ENCODE measurements at regions not wholly inside any gene's neighbourhood (a gene's known extent, or its start where the extent isn't known, plus 50 kb on each side); places are given as distances from the start of the nearest gene placed in this dataset.

DNA sequence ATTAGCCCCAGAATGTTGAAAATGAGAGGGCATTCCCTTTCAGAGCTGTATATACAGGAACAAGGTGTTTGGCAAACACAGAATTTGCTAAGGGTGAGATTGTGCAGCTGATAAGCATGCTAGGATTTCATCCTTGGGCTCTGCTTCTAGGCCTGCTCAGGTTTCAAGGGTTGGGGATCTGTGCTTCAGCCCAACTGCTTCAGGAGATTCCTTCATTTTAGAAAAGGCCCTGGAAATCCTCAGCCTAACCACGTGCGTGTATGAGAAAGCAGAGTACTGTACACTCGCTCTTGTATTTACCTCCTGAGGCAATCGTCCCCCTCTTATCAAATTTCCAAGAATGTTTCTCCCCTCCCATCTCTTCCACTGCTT, 291.6 kb upstream of the ARGLU1 start:
- Histone ChIP-seq H3K4me1 (ENCODE audit: control insufficient read depth in 1 of 2, insufficient read depth in 2 of 2, low read depth in 1 of 2, low read length in 1 of 2) (no peaks in the 10 kb centered on the region), H3K9me2 (no peaks in the 10 kb centered on the region), H3K4me2 (no peak overlapping the region), H3K4me3 (ENCODE audit: low read depth in 2 of 2, low read length in 1 of 2) (no peak overlapping the region), H3K9ac (no peak overlapping the region), H3K27ac (ENCODE audit: low read depth in 2 of 2, low read length in 1 of 2) (no peak overlapping the region), H3K36me3 (replicated peaks in 1 of 2; ENCODE audit: control insufficient read depth in 1 of 2, insufficient read depth in 2 of 2, low read length in 1 of 2) (no peaks in the 10 kb centered on the region), H3F3A (replicated peaks; ENCODE audit: insufficient read depth) (no peaks in the 10 kb centered on the region), H3K9me3 (no peaks in the 10 kb centered on the region), H4K20me1 (ENCODE audit: insufficient read depth) (no peaks in the 10 kb centered on the region), H3K27me3 (ENCODE audit: insufficient read depth) (no peaks in the 10 kb centered on the region), H2AFZ (ENCODE audit: low read depth) (no peak overlapping the region), H3K79me2 (ENCODE audit: insufficient read depth) (no peaks in the 10 kb centered on the region)
- POLR2A ChIA-PET = no interaction called here
- 39% methylated on average over 4 of the region's 4 CpGs for WGBS (ENCODE audit: low lambda C conversion rate)
- TF ChIP-seq SMC3 (IDR thresholded peaks at IDR 0.05; ENCODE audit: low read depth, low read length) = no peak
- TF ChIP-seq TAF1 (IDR thresholded peaks at IDR 0.05; ENCODE audit: borderline replicate concordance, low read depth, low read length) = no peak
- no peak for TF ChIP-seq FOXM1 (IDR thresholded peaks at IDR 0.05; ENCODE audit: low read depth)
- TF ChIP-seq, protein P1, sequence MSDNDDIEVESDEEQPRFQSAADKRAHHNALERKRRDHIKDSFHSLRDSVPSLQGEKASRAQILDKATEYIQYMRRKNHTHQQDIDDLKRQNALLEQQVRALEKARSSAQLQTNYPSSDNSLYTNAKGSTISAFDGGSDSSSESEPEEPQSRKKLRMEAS (IDR thresholded peaks at IDR 0.05; ENCODE audit: low read depth) = no peak
- no peak for DNase-seq
- CTCF ChIA-PET = no interaction called here

DNA sequence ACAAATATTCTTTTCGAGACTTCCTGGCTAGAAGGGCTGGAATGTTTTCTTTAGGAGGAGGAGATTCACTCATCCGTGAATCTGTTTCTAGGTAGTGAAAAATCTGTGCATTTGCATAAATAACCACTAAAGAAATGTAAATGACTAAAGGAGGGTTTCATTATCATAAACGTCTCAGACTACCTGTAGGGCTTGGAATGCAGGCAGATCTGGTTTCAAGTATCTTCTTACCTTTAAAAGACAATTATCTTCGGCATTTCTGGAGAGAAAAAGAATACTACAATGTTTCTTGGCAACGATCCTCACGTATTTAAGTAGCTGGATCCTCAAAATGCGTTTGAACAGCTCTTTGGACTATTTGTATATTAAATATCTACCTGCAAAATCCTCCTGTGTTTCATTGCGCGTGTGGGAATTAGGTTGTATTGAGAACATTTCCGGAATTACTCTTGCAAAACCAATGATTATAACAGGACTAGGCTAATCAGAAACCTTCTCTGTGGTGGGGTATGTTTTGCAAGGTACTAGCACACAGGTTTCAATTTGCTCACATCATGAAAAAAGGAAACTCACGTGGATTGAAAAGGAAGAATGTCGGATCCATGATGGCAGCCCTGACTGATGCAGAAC, 291.1 kb upstream of the ARGLU1 start:
- H3K27me3 ChIP-seq (ENCODE audit: insufficient read depth) = no peaks in the 10 kb centered on the region
- no peak for TF ChIP-seq RXRA (IDR thresholded peaks at IDR 0.05; ENCODE audit: borderline replicate concordance, low read depth)
- no peak for TF ChIP-seq FOSL2 (IDR thresholded peaks at IDR 0.05; ENCODE audit: borderline replicate concordance, low read depth)
- no peak for TF ChIP-seq FOXM1 (IDR thresholded peaks at IDR 0.05; ENCODE audit: low read depth)
- TF ChIP-seq TEAD4 (IDR thresholded peaks at IDR 0.05; ENCODE audit: borderline replicate concordance, insufficient read depth) = no peak
- TF ChIP-seq, protein P2, sequence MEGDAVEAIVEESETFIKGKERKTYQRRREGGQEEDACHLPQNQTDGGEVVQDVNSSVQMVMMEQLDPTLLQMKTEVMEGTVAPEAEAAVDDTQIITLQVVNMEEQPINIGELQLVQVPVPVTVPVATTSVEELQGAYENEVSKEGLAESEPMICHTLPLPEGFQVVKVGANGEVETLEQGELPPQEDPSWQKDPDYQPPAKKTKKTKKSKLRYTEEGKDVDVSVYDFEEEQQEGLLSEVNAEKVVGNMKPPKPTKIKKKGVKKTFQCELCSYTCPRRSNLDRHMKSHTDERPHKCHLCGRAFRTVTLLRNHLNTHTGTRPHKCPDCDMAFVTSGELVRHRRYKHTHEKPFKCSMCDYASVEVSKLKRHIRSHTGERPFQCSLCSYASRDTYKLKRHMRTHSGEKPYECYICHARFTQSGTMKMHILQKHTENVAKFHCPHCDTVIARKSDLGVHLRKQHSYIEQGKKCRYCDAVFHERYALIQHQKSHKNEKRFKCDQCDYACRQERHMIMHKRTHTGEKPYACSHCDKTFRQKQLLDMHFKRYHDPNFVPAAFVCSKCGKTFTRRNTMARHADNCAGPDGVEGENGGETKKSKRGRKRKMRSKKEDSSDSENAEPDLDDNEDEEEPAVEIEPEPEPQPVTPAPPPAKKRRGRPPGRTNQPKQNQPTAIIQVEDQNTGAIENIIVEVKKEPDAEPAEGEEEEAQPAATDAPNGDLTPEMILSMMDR (IDR thresholded peaks at IDR 0.05) = no peak
- TF ChIP-seq, protein P3, sequence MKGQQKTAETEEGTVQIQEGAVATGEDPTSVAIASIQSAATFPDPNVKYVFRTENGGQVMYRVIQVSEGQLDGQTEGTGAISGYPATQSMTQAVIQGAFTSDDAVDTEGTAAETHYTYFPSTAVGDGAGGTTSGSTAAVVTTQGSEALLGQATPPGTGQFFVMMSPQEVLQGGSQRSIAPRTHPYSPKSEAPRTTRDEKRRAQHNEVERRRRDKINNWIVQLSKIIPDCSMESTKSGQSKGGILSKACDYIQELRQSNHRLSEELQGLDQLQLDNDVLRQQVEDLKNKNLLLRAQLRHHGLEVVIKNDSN (IDR thresholded peaks at IDR 0.05; ENCODE audit: borderline replicate concordance, low read depth) = no peak
- no peak for TF ChIP-seq TCF12 (IDR thresholded peaks at IDR 0.05)
- TF ChIP-seq MXI1 (IDR thresholded peaks at IDR 0.05; ENCODE audit: low read depth, low read length) = no peak
- TF ChIP-seq MEF2A (IDR thresholded peaks at IDR 0.05; ENCODE audit: borderline replicate concordance, low read depth) = no peak
- TF ChIP-seq, protein P4, sequence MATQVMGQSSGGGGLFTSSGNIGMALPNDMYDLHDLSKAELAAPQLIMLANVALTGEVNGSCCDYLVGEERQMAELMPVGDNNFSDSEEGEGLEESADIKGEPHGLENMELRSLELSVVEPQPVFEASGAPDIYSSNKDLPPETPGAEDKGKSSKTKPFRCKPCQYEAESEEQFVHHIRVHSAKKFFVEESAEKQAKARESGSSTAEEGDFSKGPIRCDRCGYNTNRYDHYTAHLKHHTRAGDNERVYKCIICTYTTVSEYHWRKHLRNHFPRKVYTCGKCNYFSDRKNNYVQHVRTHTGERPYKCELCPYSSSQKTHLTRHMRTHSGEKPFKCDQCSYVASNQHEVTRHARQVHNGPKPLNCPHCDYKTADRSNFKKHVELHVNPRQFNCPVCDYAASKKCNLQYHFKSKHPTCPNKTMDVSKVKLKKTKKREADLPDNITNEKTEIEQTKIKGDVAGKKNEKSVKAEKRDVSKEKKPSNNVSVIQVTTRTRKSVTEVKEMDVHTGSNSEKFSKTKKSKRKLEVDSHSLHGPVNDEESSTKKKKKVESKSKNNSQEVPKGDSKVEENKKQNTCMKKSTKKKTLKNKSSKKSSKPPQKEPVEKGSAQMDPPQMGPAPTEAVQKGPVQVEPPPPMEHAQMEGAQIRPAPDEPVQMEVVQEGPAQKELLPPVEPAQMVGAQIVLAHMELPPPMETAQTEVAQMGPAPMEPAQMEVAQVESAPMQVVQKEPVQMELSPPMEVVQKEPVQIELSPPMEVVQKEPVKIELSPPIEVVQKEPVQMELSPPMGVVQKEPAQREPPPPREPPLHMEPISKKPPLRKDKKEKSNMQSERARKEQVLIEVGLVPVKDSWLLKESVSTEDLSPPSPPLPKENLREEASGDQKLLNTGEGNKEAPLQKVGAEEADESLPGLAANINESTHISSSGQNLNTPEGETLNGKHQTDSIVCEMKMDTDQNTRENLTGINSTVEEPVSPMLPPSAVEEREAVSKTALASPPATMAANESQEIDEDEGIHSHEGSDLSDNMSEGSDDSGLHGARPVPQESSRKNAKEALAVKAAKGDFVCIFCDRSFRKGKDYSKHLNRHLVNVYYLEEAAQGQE (IDR thresholded peaks at IDR 0.05; ENCODE audit: low read depth, low read length) = no peak
- TF ChIP-seq EP300 (IDR thresholded peaks at IDR 0.05; ENCODE audit: borderline replicate concordance in 1 of 2, low read depth in 1 of 2, low read length in 1 of 2) = no peak
- no peak for TF ChIP-seq FOXJ3 (CRISPR knock-in tag; IDR thresholded peaks at IDR 0.05)
- TF ChIP-seq EZH2phosphoT487 (IDR thresholded peaks at IDR 0.05; ENCODE audit: borderline replicate concordance, low read depth) = no peak
- TF ChIP-seq, protein P1 (IDR thresholded peaks at IDR 0.05; ENCODE audit: low read depth) = no peak
- TF ChIP-seq, protein P5, sequence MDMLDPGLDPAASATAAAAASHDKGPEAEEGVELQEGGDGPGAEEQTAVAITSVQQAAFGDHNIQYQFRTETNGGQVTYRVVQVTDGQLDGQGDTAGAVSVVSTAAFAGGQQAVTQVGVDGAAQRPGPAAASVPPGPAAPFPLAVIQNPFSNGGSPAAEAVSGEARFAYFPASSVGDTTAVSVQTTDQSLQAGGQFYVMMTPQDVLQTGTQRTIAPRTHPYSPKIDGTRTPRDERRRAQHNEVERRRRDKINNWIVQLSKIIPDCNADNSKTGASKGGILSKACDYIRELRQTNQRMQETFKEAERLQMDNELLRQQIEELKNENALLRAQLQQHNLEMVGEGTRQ (IDR thresholded peaks at IDR 0.05; ENCODE audit: borderline replicate concordance, low read depth, low read length) = no peak
- no peak for TF ChIP-seq JUND (IDR thresholded peaks at IDR 0.05)
- no peak for TF ChIP-seq POLR2AphosphoS5 (IDR thresholded peaks at IDR 0.05; ENCODE audit: low read depth, low read length)
- TF ChIP-seq SIN3A (IDR thresholded peaks at IDR 0.05; ENCODE audit: borderline replicate concordance, low read depth, low read length) = no peak
- no peak for TF ChIP-seq NFIC (IDR thresholded peaks at IDR 0.05; ENCODE audit: borderline replicate concordance)
- POLR2A ChIA-PET = no interaction called here
- no peaks in the 10 kb centered on the region; a peak in 1 of 4 replicates for H3K4me1 ChIP-seq (ENCODE audit: control insufficient read depth in 1 of 2, insufficient read depth in 2 of 2, low read depth in 1 of 2, low read length in 1 of 2)
- H2AFZ ChIP-seq (ENCODE audit: low read depth) = no peak overlapping the region
- H3K27ac ChIP-seq (ENCODE audit: low read depth in 2 of 2, low read length in 1 of 2) = no peak overlapping the region
- CTCF ChIA-PET = no interaction called here
- no peaks in the 10 kb centered on the region for H3K9me2 ChIP-seq
- H3K4me2 ChIP-seq = no peak overlapping the region
- no peaks in the 10 kb centered on the region for H3F3A ChIP-seq (replicated peaks; ENCODE audit: insufficient read depth)
- 25% methylated on average over 12 of the region's 12 CpGs for WGBS (ENCODE audit: low lambda C conversion rate)
- no peaks in the 10 kb centered on the region for H3K79me2 ChIP-seq (ENCODE audit: insufficient read depth)
- H3K9ac ChIP-seq = no peak overlapping the region
- no peaks in the 10 kb centered on the region for H3K9me3 ChIP-seq
- no peaks in the 10 kb centered on the region for H3K36me3 ChIP-seq (replicated peaks in 1 of 2; ENCODE audit: control insufficient read depth in 1 of 2, insufficient read depth in 2 of 2, low read length in 1 of 2)
- no peak overlapping the region for H3K4me3 ChIP-seq (ENCODE audit: low read depth in 2 of 2, low read length in 1 of 2)
- DNase-seq = no peak
- H4K20me1 ChIP-seq (ENCODE audit: insufficient read depth) = no peaks in the 10 kb centered on the region
